ENCODE measurements at regions not wholly inside any gene's neighbourhood (a gene's known extent, or its start where the extent isn't known, plus 50 kb on each side); places are given as distances from the start of the nearest gene placed in this dataset.
"Not testable (repeated sequence)": the region's sequence is repeated elsewhere in the genome, so short reads cannot be mapped to it uniquely, and the experiment has no call there.

DNA sequence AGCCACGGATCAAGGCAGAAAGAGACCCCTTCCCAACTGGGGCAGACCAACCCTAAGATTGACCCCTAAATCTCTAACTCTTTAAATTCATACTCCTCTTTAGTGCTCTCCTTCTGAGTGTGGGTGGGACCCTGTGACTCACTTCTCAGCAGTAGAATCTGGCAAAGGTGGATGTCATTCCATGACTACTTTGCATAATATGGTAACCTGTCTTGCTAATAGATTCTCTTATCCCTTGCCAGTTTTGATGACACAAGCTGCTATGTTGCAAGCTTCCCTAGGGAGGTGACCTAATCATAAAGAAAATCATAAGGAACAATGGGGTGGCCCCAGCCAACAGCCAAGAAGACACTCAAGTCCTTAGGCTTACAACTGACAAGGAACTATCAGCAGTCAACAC is 155.4 kb upstream of the VWC2 start:
- DNase-seq, result no peak

- no peak for DNase-seq
These were observed 149.5 kb upstream of the VWC2 start for GRCh38 chr7:49623943-49624342.

GRCh38 chr7:49624611-49625010 is 148.8 kb upstream of the VWC2 start:
- no peak for DNase-seq

GRCh38 chr7:49630513-49630912 is 142.9 kb upstream of the VWC2 start:
- DNase-seq, result no peak

DNA sequence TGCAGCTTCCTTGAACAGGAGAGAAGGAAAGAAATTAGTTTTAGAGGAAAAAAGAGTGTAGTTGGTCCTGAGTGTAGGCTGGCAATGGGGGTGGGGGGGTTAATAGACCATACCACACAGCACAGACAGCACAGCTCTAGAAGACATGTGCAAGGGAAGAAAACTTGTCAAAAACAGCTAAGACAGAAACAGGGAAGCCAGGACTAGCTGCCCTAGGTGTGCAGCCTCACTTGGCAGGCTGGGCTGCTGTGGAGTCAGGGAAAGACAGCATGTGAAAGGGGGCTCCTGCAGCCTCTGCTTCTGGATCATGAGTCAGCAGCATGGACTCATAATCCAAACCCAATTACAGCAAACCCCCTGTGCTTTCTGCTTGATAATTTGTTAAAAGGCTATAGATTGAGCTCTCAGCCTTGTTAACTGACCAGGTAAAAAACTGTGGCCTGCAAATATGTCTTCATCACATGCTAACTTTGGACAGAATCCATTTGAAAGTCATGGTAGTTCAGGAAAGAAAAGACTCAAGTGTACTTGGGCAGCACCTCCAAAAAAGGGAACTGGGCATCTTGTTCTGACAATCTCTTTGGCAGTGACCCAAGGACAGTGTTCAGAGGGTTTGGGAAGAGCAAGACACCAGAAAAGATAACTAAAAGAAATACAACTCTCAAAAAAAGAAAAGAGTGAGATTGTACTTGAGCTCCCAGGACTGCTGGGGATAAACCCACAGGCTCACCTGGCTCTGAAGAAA is 142.2 kb upstream of the VWC2 start:
- DNase-seq, result no peak

DNA sequence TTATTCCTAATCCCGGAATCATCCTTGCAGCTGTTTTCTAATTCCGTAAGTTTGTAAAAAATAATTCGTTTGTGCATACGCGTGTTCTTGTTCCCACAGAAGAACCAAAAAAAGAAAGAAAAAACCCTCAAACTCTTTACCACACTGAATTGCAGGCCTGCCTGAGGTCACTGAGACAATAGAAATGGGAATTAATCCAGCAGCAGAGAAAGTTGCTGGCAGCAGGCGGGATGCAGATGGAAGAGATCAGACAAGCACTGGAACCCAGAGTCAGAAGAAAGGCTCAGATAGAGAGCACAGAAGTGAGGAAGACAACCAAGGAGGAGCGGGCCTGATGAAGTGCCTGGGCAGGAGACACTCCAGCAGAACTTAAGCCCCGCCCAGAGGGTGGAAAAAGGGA is 141.5 kb upstream of the VWC2 start:
- no peak for DNase-seq

DNA sequence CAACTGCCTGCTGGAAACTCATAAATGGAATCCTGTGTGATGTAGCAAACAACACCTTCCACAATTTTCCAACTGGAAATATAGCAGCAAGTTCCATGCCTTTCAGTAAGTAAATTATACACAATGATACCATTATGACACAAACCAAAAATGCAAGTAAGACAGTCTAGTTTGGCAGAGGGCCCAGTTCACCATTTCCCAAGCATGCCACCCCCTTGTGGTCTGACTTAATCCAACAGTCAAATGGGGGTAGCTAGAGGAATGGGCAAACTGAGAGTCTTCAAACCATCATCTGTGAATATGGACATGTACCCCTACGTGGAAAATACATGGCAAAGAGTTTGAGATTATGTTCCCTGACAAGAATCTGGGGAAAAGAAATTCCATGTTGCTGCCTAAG is 137.6 kb upstream of the VWC2 start:
- no peak for DNase-seq

- DNase-seq, result no peak
These were observed 137.0 kb upstream of the VWC2 start for GRCh38 chr7:49636400-49636799.

DNA sequence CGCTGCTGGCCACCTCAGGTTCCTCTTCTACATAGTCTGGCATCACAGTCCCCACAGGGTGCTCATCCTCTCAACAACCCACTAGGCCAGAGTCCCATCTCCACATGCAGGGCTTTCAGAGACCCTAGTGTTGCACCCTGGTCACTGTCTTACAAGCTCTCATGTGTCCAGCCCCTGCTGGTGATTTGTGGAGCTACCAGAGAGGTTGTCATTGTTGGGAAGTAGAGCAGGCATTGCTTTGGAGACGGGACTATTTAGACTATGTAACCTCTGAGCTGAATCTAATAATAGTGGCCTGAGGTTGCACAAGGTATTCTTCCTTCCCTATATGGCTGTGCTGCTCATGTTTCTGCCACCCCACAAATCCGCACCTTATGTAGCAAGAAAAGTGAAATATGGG is 135.3 kb upstream of the VWC2 start:
- DNase-seq, result no peak

DNA sequence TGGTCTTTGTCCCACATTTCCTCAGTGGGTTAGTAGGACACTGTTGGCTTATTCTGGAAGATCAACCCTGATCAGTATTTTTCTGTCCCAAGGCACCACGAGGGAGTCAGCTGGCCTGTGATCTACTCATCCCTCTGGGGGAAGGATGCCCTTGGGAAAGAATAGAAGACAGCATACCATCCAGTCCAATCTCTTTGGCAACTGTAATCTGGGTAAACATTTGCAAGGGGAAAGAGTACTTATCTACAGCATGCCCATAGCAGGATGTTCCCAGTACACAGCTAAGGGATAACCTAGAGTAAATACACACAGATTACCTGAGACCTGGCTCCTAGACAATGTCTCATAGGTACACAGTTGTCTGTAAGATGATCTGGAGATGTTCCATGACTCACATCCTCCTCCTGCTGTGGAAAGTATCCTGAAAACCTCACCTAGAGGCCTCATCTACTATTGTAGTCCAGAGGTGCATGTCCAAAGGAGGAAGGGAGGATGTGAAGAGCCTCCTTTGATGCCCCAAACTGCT is 134.3 kb upstream of the VWC2 start:
- no peak for DNase-seq

DNA sequence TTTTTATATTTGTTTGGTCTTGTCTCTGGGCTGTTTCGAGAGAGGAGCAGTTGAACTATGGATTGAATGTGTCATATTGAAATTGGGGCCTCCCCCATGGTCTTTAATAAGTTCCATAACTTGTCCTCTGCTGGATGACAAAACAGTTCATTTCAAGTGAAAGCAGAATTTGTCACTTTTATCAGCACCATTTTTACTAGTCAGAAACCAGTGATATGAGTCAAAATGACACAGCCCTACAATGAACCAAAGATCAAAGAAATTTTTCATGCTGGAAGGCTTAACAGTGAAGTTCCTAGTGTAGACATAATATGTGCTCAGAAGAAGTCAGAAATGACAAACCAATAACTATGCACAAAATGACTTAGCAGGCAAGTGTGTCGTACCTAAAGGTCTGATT is 133.6 kb upstream of the VWC2 start:
- DNase-seq, result no peak

- no peak for DNase-seq
These were observed 130.1 kb upstream of the VWC2 start for GRCh38 chr7:49643321-49643720.

- no peak for DNase-seq
These were observed 129.7 kb upstream of the VWC2 start for GRCh38 chr7:49643736-49644135.

- no peak for DNase-seq
These were observed 128.9 kb upstream of the VWC2 start for GRCh38 chr7:49644396-49645166.

DNA sequence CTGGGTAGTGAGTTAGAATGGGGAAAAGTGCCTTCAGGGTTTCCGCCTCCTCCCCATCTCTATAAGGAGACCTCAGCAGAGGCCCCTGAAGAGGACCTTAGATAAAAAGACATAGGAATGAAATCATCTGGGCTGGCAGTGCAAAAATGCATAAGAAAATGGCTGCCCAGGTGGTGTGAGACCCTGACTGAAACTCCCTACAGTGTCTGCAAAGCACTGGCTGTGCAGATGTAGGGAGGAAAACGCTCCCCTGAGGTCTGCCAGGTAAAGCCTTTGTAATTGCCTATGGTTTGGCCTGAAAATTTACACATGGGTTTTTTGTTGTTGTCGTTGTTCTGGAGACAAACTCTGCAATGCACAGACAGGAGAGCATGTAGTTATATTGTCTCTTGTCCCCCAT is 128.1 kb upstream of the VWC2 start:
- no peak for DNase-seq

DNA sequence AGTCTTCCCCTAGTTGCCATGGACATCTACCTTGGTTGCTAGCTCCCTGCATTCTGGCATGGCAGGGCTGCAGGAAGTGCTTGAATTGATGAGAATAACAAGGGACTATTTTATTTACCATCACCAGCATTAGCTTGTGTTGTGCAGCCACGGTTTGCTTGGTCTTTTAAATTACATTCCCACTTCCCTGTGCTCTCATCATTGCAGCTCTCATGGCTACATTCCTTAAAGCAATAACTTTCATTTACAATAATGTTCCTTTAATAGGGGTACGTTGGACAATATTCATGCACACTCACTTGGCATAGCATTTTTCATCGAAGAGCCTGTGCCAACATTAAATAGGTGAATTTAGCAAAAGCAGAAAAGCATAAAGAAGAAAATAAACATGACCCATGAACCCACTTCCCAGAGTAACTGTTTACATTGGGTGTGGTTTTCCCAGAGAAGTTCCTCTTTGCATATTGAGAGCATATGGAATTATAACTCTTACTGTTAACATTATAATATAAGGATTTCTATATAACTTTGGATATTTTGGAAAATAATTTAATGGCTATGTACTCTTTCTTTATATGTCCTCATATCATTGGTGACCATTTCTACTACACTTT is 113.2 kb upstream of the VWC2 start:
- no peak for DNase-seq

DNA sequence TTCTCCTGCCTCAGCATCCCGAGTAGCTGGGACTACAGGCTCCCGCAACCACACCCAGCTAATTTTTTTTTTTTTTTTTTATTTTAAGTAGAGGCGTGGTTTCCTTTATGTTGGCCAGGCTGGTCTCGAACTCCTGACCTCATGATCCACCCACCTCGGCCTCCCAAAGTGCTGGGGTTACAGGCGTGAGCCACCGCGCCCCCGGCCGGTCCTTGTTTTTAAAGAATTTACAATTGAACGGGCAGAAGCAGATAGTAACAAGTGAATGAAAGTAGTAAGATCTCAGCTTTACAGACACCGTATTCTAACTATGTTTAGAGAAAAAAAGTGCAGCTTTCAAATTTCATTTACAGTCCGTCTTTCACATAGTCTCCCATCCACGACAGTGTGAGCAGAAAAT is 112.5 kb upstream of the VWC2 start:
- DNase-seq, result no peak

GRCh38 chr7:49665963-49666362 is 107.5 kb upstream of the VWC2 start:
- DNase-seq, result not testable (repeated sequence)

DNA sequence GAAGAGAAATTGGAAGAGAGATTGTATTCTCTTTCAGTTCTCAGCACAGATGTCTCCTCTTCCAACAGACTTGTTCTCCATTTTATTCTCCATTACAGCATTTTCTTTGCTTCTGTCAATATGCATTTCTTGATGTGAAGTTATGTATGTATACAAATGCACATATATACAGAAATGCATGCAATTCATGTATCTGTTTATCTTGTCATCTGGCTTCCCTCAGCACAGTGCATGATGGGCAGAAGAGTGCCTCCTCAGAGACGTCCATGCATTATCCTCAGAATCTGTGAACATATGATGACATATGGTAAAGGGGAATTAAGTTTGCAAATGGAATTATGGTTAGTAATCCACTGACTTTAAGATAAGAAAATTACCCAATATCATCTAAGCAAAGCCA is 106.7 kb upstream of the VWC2 start:
- DNase-seq, result no peak

DNA sequence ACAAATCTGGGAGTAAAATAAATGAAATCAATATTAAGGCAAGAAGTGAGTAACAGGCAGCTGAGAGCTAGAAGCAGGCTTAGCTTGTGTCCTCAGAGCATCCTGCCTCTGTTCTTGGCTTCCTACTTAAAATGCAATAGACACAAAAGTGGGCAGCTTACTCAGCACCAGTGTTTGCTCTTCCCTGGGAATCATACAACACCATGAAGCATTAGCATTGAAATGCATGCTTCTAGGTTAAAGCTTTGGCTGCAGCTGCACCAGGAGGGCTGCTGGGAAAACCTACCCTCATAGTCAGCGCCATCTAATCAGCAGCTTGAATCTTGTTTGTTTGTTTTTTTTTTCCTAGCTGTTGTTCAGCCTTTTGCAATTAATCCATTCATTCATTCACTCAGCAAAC is 104.2 kb upstream of the VWC2 start:
- no peak for DNase-seq

GRCh38 chr7:49669692-49670260 is 103.7 kb upstream of the VWC2 start:
- no peak for DNase-seq

DNA sequence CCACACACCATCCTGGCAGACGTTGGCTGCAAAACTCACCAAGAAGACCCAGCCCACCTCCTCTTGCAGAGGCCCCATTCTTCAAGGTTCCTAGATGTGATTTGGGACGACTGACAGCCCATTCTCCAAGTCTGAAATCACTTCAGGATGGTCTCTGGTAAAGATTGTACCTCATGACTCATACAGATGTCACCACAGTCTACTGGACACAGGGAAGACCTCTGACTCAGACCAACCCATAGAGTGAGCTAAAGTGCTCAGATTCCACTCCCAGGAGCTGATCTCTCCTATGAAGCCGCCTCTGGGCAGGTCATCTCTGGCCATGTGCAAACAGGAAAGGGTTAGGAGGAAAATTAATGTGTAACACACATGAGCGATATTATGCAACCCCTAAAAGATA is 102.4 kb upstream of the VWC2 start:
- DNase-seq, result no peak

- no peak for DNase-seq
These were observed 80.9 kb upstream of the VWC2 start for GRCh38 chr7:49692516-49692915.

DNA sequence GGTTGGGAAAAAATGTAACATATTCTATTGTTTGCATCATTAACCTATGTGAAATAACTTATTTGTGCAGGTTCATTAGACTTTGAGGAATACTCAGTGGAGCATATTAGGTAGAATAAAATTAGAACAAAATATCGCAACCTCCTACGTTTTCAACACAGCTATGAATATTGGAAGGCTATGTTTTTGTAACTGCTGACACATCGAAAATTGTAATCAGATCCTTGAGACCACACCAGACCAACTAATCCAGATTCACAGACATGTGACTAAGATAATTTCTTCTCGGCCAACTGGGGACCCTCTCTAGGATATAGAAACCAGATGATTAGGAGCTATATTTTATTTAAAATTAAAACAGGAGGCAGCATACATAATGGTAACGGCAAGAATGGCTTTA is 77.5 kb upstream of the VWC2 start:
- DNase-seq, result no peak
